Esophagus muscularis mucosa (tissue), 4 donors: ENCODE measurements at regions not wholly inside any gene's neighbourhood (a gene's known extent, or its start where the extent isn't known, plus 50 kb on each side); places are given as distances from the start of the nearest gene placed in this dataset.

Experiments
- DNase-seq: peaks from one replicate; pipeline ENCODE4 v3.0.0-alpha.2; 2017; ENCODE audit errors: extremely low spot score
- H3K27ac ChIP-seq, 4 donors: fragments of 200-600 bp; sonication (generic); replicated peaks in 1 of 4; 1 replicate in 3 of 4; 2 replicates in 1 of 4; pipeline ENCODE4 v1.5.1; 2016 to 2019; ENCODE audit warnings: mild to moderate bottlenecking in 1 of 4
- H3K27me3 ChIP-seq, 4 donors: fragments of 200-600 bp; sonication (generic); one replicate each; pipeline versions ENCODE4 v1.5.1 to v1.6.0; 2016 to 2019
- H3K36me3 ChIP-seq, 4 donors: fragments of 200-600 bp; sonication (generic); one replicate each; pipeline ENCODE4 v1.5.1; 2016 to 2019
- H3K4me1 ChIP-seq, 4 donors: fragments of 200-600 bp; sonication (generic); one replicate each; pipeline ENCODE4 v1.5.1; 2016 to 2019
- H3K4me3 ChIP-seq, 4 donors: fragments of 200-600 bp; sonication (generic); 1 replicate in 2 of 4; 2 replicates in 2 of 4; pipeline ENCODE4 v1.5.1; 2016 to 2019; ENCODE audit warnings: mild to moderate bottlenecking in 4 of 4, moderate library complexity in 1 of 4
- H3K9me3 ChIP-seq, 4 donors: fragments of 200-600 bp; sonication (generic); 1 replicate in 3 of 4; 2 replicates in 1 of 4; pipeline ENCODE4 v1.5.1; 2016 to 2019
- CTCF ChIP-seq, 3 experiments: fragments of 200-600 bp in 2 of 3; fragments of 450-650 bp in 1 of 3; sonication (generic) in 2 of 3; IDR thresholded peaks; one replicate each; pipeline ENCODE4 v1.5.1; 2017 to 2019; ENCODE audit warnings: antibody characterized with exemption in 3 of 3, mild to moderate bottlenecking in 2 of 3, moderate library complexity in 1 of 3
- EP300 ChIP-seq: sonication (generic); formaldehyde crosslinking; IDR thresholded peaks from one replicate; pipeline ENCODE4 v1.6.1; 2017; ENCODE audit warnings: antibody characterized with exemption
- POLR2A ChIP-seq: fragments of 450-650 bp; IDR thresholded peaks from one replicate; pipeline ENCODE4 v1.6.1; 2017; ENCODE audit warnings: antibody characterized with exemption, moderate library complexity, mild to moderate bottlenecking, low read depth
- POLR2AphosphoS5 ChIP-seq, 2 donors: sonication (generic); formaldehyde crosslinking; IDR thresholded peaks; one replicate each; pipeline ENCODE4 v1.6.1; 2017; ENCODE audit warnings: antibody characterized with exemption in 2 of 2
- WGBS: methylation state at CpG from one replicate; pipeline ENCODE4 v1.1.5; 2018; 5-methylcytosine and 5-hydroxymethylcytosine counted together
- intact Hi-C: fragments of 100-400 bp; cut with DNase I; formaldehyde crosslinking; loops from one replicate; pipeline ENCODE4 v1.15.1; 2023

GRCh38 chr10:36349445-36350078, 707.5 kb upstream of the FZD8 start:
- intact Hi-C loops: no loop called here
- no peak for DNase-seq

GRCh38 chr10:36345807-36346206, 703.7 kb upstream of the FZD8 start:
- H3K27me3 ChIP-seq: no peaks in the 10 kb centered on the region
- intact Hi-C loops: no loop called here
- no peak overlapping the region for H3K4me3 ChIP-seq
- H3K36me3 ChIP-seq: no peaks in the 10 kb centered on the region
- DNase-seq: no peak
- H3K9me3 ChIP-seq: no peaks in the 10 kb centered on the region
- TF ChIP-seq EP300 (no peak), POLR2A (no peak), POLR2AphosphoS5 (IDR thresholded peaks at IDR 0.05) (no peak), CTCF (IDR thresholded peaks at IDR 0.05) (no peak)
- no peaks in the 10 kb centered on the region for H3K4me1 ChIP-seq
- H3K27ac ChIP-seq: no peak overlapping the region

More at GRCh38 chr10:36349445-36350078, 707.5 kb upstream of the FZD8 start:
- Histone ChIP-seq H3K27ac (no peak overlapping the region), H3K27me3 (no peaks in the 10 kb centered on the region), H3K36me3 (no peaks in the 10 kb centered on the region), H3K9me3 (no peaks in the 10 kb centered on the region), H3K4me3 (no peak overlapping the region), H3K4me1 (no peaks in the 10 kb centered on the region)
- TF ChIP-seq CTCF (IDR thresholded peaks at IDR 0.05): no peak
- TF ChIP-seq POLR2A: no peak
- TF ChIP-seq EP300: no peak
- no peak for TF ChIP-seq POLR2AphosphoS5 (IDR thresholded peaks at IDR 0.05)
- 74% methylated on average over 8 of the region's 8 CpGs for WGBS

GRCh38 chr10:36345175-36345533, 703.1 kb upstream of the FZD8 start:
- 96% methylated on average over 1 of the region's 1 CpG for WGBS
- Histone ChIP-seq H3K27ac (no peak overlapping the region), H3K27me3 (no peaks in the 10 kb centered on the region), H3K4me3 (no peak overlapping the region), H3K4me1 (no peaks in the 10 kb centered on the region), H3K36me3 (no peaks in the 10 kb centered on the region), H3K9me3 (no peaks in the 10 kb centered on the region)
- intact Hi-C loops: no loop called here
- DNase-seq: no peak
- TF ChIP-seq POLR2A: no peak
- no peak for TF ChIP-seq CTCF (IDR thresholded peaks at IDR 0.05)

- H3K36me3 ChIP-seq: no peaks in the 10 kb centered on the region
- H3K27me3 ChIP-seq: no peaks in the 10 kb centered on the region
- no peak overlapping the region for H3K27ac ChIP-seq
- TF ChIP-seq POLR2A (no peak), CTCF (IDR thresholded peaks at IDR 0.05) (no peak), POLR2AphosphoS5 (IDR thresholded peaks at IDR 0.05) (no peak), EP300 (no peak)
- 64% methylated on average over 6 of the region's 6 CpGs for WGBS
- H3K4me1 ChIP-seq: no peaks in the 10 kb centered on the region
- H3K4me3 ChIP-seq: no peak overlapping the region
- H3K9me3 ChIP-seq: no peaks in the 10 kb centered on the region
- DNase-seq: no peak
- intact Hi-C loops: no loop called here
These were observed 702.4 kb upstream of the FZD8 start for GRCh38 chr10:36344240-36345174.
